ENCODE measurements at regions not wholly inside any gene's neighbourhood (a gene's known extent, or its start where the extent isn't known, plus 50 kb on each side); places are given as distances from the start of the nearest gene placed in this dataset.

DNA sequence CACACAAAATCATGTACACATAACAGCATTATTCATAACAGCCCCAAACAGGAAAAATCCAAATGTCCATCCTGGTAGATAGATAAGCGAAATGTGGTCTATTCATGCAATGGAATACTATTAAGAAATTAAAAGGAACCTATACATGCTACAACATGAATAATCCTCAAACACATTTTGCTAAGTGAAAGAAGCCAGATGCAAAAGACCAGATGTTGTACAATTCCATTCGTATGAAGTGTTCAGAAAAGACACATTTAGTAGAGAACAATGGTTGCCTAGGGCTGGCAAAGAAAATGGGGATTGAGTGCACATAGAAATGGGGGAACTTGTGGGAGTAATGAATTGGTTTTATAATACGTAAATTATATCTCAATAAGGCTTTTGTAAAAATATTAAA is 182.3 kb downstream of the EBLN2 start:
- Histone ChIP-seq H3K4me3 (no peak overlapping the region), H3K27me3 (ENCODE audit: control insufficient read depth in 3 of 3, insufficient read depth in 3 of 3, low read length in 2 of 3) (no peaks in the 10 kb centered on the region), H3K9ac (ENCODE audit: insufficient read depth in 1 of 2, low read length in 2 of 2) (no peak overlapping the region), H3K36me3 (ENCODE audit: control insufficient read depth in 4 of 4, insufficient read depth in 4 of 4, low read length in 4 of 4) (no peaks in the 10 kb centered on the region), H3K27ac (ENCODE audit: low read depth in 1 of 2, low read length in 1 of 2) (no peak overlapping the region), H3K4me1 (ENCODE audit: control insufficient read depth in 5 of 5, insufficient read depth in 5 of 5, low read length in 5 of 5) (no peaks in the 10 kb centered on the region), H3K9me3 (ENCODE audit: control insufficient read depth in 4 of 4, insufficient read depth in 3 of 4, low read length in 3 of 4) (peaks cover 0 to 5% (median 1%) of the 10 kb centered on the region in 4 donors)
- no peak for ATAC-seq (ENCODE audit: insufficient read depth, low FRiP score)
- TF ChIP-seq, protein P1, sequence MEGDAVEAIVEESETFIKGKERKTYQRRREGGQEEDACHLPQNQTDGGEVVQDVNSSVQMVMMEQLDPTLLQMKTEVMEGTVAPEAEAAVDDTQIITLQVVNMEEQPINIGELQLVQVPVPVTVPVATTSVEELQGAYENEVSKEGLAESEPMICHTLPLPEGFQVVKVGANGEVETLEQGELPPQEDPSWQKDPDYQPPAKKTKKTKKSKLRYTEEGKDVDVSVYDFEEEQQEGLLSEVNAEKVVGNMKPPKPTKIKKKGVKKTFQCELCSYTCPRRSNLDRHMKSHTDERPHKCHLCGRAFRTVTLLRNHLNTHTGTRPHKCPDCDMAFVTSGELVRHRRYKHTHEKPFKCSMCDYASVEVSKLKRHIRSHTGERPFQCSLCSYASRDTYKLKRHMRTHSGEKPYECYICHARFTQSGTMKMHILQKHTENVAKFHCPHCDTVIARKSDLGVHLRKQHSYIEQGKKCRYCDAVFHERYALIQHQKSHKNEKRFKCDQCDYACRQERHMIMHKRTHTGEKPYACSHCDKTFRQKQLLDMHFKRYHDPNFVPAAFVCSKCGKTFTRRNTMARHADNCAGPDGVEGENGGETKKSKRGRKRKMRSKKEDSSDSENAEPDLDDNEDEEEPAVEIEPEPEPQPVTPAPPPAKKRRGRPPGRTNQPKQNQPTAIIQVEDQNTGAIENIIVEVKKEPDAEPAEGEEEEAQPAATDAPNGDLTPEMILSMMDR (IDR thresholded peaks at IDR 0.05; ENCODE audit: control extremely low read depth, extremely low read depth): no peak
- no peak for DNase-seq
- 87 to 92% methylated on average over 3 of the region's 3 CpGs for WGBS, 2 donors

- Histone ChIP-seq H3K9me3 (ENCODE audit: control insufficient read depth in 4 of 4, insufficient read depth in 3 of 4, low read length in 3 of 4) (peaks cover 0 to 5% (median 1%) of the 10 kb centered on the region in 4 donors), H3K36me3 (ENCODE audit: control insufficient read depth in 4 of 4, insufficient read depth in 4 of 4, low read length in 4 of 4) (no peaks in the 10 kb centered on the region), H3K27me3 (ENCODE audit: control insufficient read depth in 3 of 3, insufficient read depth in 3 of 3, low read length in 2 of 3) (no peaks in the 10 kb centered on the region), H3K27ac (ENCODE audit: low read depth in 1 of 2, low read length in 1 of 2) (no peak overlapping the region), H3K9ac (ENCODE audit: insufficient read depth in 1 of 2, low read length in 2 of 2) (no peak overlapping the region), H3K4me3 (no peak overlapping the region), H3K4me1 (ENCODE audit: control insufficient read depth in 5 of 5, insufficient read depth in 5 of 5, low read length in 5 of 5) (no peaks in the 10 kb centered on the region)
- TF ChIP-seq, protein P1 (IDR thresholded peaks at IDR 0.05; ENCODE audit: control extremely low read depth, extremely low read depth): no peak
- ATAC-seq (ENCODE audit: insufficient read depth, low FRiP score): no peak
- no peak for DNase-seq
- WGBS, 2 donors: 23 to 27% methylated on average over 1 of the region's 1 CpG
These were observed 184.0 kb downstream of the EBLN2 start for GRCh38 chr3:73245459-73245858.

GRCh38 chr3:73249047-73249446 is 187.6 kb downstream of the EBLN2 start:
- no peak overlapping the region for H3K27ac ChIP-seq (ENCODE audit: low read depth in 1 of 2, low read length in 1 of 2)
- WGBS, 2 donors: 87 to 90% methylated on average over 7 of the region's 7 CpGs
- no peaks in the 10 kb centered on the region for H3K36me3 ChIP-seq (ENCODE audit: control insufficient read depth in 4 of 4, insufficient read depth in 4 of 4, low read length in 4 of 4)
- H3K27me3 ChIP-seq (ENCODE audit: control insufficient read depth in 3 of 3, insufficient read depth in 3 of 3, low read length in 2 of 3): no peaks in the 10 kb centered on the region
- no peak overlapping the region for H3K9ac ChIP-seq (ENCODE audit: insufficient read depth in 1 of 2, low read length in 2 of 2)
- ATAC-seq (ENCODE audit: insufficient read depth, low FRiP score): no peak
- no peak overlapping the region for H3K4me3 ChIP-seq
- DNase-seq: no peak
- TF ChIP-seq, protein P1 (IDR thresholded peaks at IDR 0.05; ENCODE audit: control extremely low read depth, extremely low read depth): no peak
- peaks cover 0 to 5% (median 1%) of the 10 kb centered on the region in 4 donors for H3K9me3 ChIP-seq (ENCODE audit: control insufficient read depth in 4 of 4, insufficient read depth in 3 of 4, low read length in 3 of 4)
- no peaks in the 10 kb centered on the region for H3K4me1 ChIP-seq (ENCODE audit: control insufficient read depth in 5 of 5, insufficient read depth in 5 of 5, low read length in 5 of 5)

DNA sequence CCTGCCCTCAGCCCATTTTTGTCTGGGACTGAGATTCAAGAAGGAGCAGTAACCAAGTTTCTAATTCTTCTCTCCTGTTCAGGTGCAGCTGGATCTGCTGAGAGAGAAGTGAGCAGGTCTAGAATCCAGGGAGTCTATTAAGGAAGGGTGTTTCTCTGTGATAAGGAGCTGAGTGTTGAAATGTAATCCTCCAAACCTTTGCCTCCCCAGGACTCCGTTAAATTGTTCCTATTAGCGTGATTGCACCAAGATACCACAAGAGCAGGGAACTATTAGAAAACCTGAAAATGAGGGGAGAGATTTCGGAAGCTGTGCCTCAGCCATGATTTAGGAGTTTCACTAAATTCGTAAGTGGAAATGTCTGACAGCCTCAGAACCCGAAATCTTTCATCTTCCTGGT is 192.6 kb downstream of the EBLN2 start:
- ATAC-seq (ENCODE audit: insufficient read depth, low FRiP score) (no peak), DNase-seq (no peak)
- WGBS, 2 donors: 37 to 54% methylated on average over 5 of the region's 5 CpGs
- H3K4me3 ChIP-seq: no peak overlapping the region
- no peaks in the 10 kb centered on the region for H3K36me3 ChIP-seq (ENCODE audit: control insufficient read depth in 4 of 4, insufficient read depth in 4 of 4, low read length in 4 of 4)
- H3K27me3 ChIP-seq (ENCODE audit: control insufficient read depth in 3 of 3, insufficient read depth in 3 of 3, low read length in 2 of 3): no peaks in the 10 kb centered on the region
- H3K4me1 ChIP-seq (ENCODE audit: control insufficient read depth in 5 of 5, insufficient read depth in 5 of 5, low read length in 5 of 5): no peaks in the 10 kb centered on the region
- H3K9ac ChIP-seq (ENCODE audit: insufficient read depth in 1 of 2, low read length in 2 of 2): no peak overlapping the region
- no peak overlapping the region for H3K27ac ChIP-seq (ENCODE audit: low read depth in 1 of 2, low read length in 1 of 2)
- H3K9me3 ChIP-seq (ENCODE audit: control insufficient read depth in 4 of 4, insufficient read depth in 3 of 4, low read length in 3 of 4): no peaks in the 10 kb centered on the region
- TF ChIP-seq, protein P1 (IDR thresholded peaks at IDR 0.05; ENCODE audit: control extremely low read depth, extremely low read depth): no peak

All from lung (tissue), 11 donors.